Suprapubic skin (tissue), 4 donors: ENCODE measurements at regions not wholly inside any gene's neighbourhood (a gene's known extent, or its start where the extent isn't known, plus 50 kb on each side); places are given as distances from the start of the nearest gene placed in this dataset.
"Not testable (repeated sequence)": the region's sequence is repeated elsewhere in the genome, so short reads cannot be mapped to it uniquely, and the experiment has no call there.

Source experiments
- DNase-seq, 2 donors: peaks; one replicate each; pipeline ENCODE4 v3.0.0-alpha.2; 2019; ENCODE audit warnings: low spot score in 2 of 2
- H3K27ac ChIP-seq: fragments of 200-600 bp; sonication (generic); one replicate; pipeline ENCODE4 v1.5.1; 2019
- H3K27me3 ChIP-seq: fragments of 200-600 bp; sonication (generic); one replicate; pipeline ENCODE4 v1.5.1; 2019
- H3K36me3 ChIP-seq: fragments of 200-600 bp; sonication (generic); one replicate; pipeline ENCODE4 v1.5.1; 2019
- H3K4me1 ChIP-seq: fragments of 200-600 bp; sonication (generic); one replicate; pipeline ENCODE4 v1.5.1; 2019
- H3K4me3 ChIP-seq: fragments of 200-600 bp; sonication (generic); one replicate; pipeline ENCODE4 v1.5.1; 2019; ENCODE audit warnings: mild to moderate bottlenecking
- H3K9me3 ChIP-seq: fragments of 200-600 bp; sonication (generic); one replicate; pipeline ENCODE4 v1.5.1; 2019
- CTCF ChIP-seq, 2 donors: fragments of 200-600 bp in 1 of 2; fragments of 450-650 bp in 1 of 2; sonication (generic) in 1 of 2; IDR thresholded peaks; one replicate each; pipeline ENCODE4 v1.5.1; 2016 to 2019; ENCODE audit warnings: antibody characterized with exemption in 2 of 2, mild to moderate bottlenecking in 1 of 2, moderate library complexity in 1 of 2
- EP300 ChIP-seq: sonication (generic); formaldehyde crosslinking; IDR thresholded peaks from one replicate; pipeline ENCODE4 v1.6.1; 2017; ENCODE audit warnings: antibody characterized with exemption
- POLR2A ChIP-seq, 2 donors: fragments of 450-650 bp; IDR thresholded peaks; one replicate each; pipeline ENCODE4 v1.6.1; 2017; ENCODE audit warnings: antibody characterized with exemption in 2 of 2, mild to moderate bottlenecking in 2 of 2, moderate library complexity in 2 of 2
- POLR2AphosphoS5 ChIP-seq, 3 donors: sonication (generic); formaldehyde crosslinking; IDR thresholded peaks; one replicate each; pipeline ENCODE4 v1.6.1; 2017; ENCODE audit warnings: antibody characterized with exemption in 3 of 3
- WGBS: methylation state at CpG from one replicate; pipeline ENCODE4 v1.1.5; 2018; 5-methylcytosine and 5-hydroxymethylcytosine counted together

- Histone ChIP-seq H3K27ac (peak overlapping the region; percentile 51), H3K27me3 (no peaks in the 10 kb centered on the region), H3K9me3 (peaks cover 6% of the 10 kb centered on the region), H3K4me1 (peaks cover 13% of the 10 kb centered on the region), H3K4me3 (no peak overlapping the region), H3K36me3 (no peaks in the 10 kb centered on the region)
- TF ChIP-seq POLR2AphosphoS5 (IDR thresholded peaks at IDR 0.05) (no peak), EP300 (no peak), CTCF (IDR thresholded peaks at IDR 0.05) (no peak), POLR2A (IDR thresholded peaks at IDR 0.05) (no peak)
- DNase-seq: no peak
- 59% methylated on average over 2 of the region's 2 CpGs for WGBS
These were observed 106.7 kb downstream of the APIP start for GRCh38 chr11:34809191-34810106.

- H3K9me3 ChIP-seq: no peaks in the 10 kb centered on the region
- no peak overlapping the region for H3K4me3 ChIP-seq
- WGBS: 78% methylated on average over 5 of the region's 5 CpGs
- DNase-seq: no peak
- TF ChIP-seq EP300 (no peak), CTCF (IDR thresholded peaks at IDR 0.05) (no peak), POLR2AphosphoS5 (IDR thresholded peaks at IDR 0.05) (no peak), POLR2A (IDR thresholded peaks at IDR 0.05) (no peak)
- peaks cover 13% of the 10 kb centered on the region for H3K4me1 ChIP-seq
- no peaks in the 10 kb centered on the region for H3K27me3 ChIP-seq
- H3K27ac ChIP-seq: no peak overlapping the region
- H3K36me3 ChIP-seq: no peaks in the 10 kb centered on the region
These were observed 109.3 kb downstream of the APIP start for GRCh38 chr11:34806875-34807274.

GRCh38 chr11:34805937-34806336 lies 110.2 kb downstream of the APIP start:
- Histone ChIP-seq H3K36me3 (no peaks in the 10 kb centered on the region), H3K4me3 (no peak overlapping the region), H3K9me3 (no peaks in the 10 kb centered on the region), H3K27me3 (no peaks in the 10 kb centered on the region), H3K27ac (no peak overlapping the region), H3K4me1 (peaks cover 13% of the 10 kb centered on the region)
- no peak for DNase-seq
- WGBS: 76% methylated on average over 4 of the region's 4 CpGs
- TF ChIP-seq POLR2AphosphoS5 (IDR thresholded peaks at IDR 0.05) (no peak), CTCF (IDR thresholded peaks at IDR 0.05) (no peak), EP300 (no peak), POLR2A (IDR thresholded peaks at IDR 0.05) (no peak)

GRCh38 chr11:34799848-34800247 lies 116.3 kb downstream of the APIP start:
- Histone ChIP-seq H3K36me3 (no peaks in the 10 kb centered on the region), H3K4me3 (no peak overlapping the region), H3K4me1 (no peaks in the 10 kb centered on the region), H3K27ac (no peak overlapping the region), H3K9me3 (no peaks in the 10 kb centered on the region), H3K27me3 (no peaks in the 10 kb centered on the region)
- 87% methylated on average over 1 of the region's 1 CpG for whole genome bisulfite sequencing
- no peak for DNase-seq
- TF ChIP-seq CTCF (IDR thresholded peaks at IDR 0.05) (no peak), POLR2AphosphoS5 (IDR thresholded peaks at IDR 0.05) (no peak), EP300 (no peak), POLR2A (IDR thresholded peaks at IDR 0.05) (no peak)

GRCh38 chr11:34798985-34799384 lies 117.2 kb downstream of the APIP start:
- H3K27me3 ChIP-seq: no peaks in the 10 kb centered on the region
- DNase-seq: no peak
- H3K36me3 ChIP-seq: no peaks in the 10 kb centered on the region
- TF ChIP-seq EP300 (no peak), CTCF (IDR thresholded peaks at IDR 0.05) (no peak), POLR2AphosphoS5 (IDR thresholded peaks at IDR 0.05) (no peak), POLR2A (IDR thresholded peaks at IDR 0.05) (no peak)
- H3K9me3 ChIP-seq: no peaks in the 10 kb centered on the region
- no peak overlapping the region for H3K27ac ChIP-seq
- peaks cover 7% of the 10 kb centered on the region for H3K4me1 ChIP-seq
- no peak overlapping the region for H3K4me3 ChIP-seq

- not testable (repeated sequence) for H3K27me3 ChIP-seq, DNase-seq, H3K27ac ChIP-seq, H3K4me3 ChIP-seq, H3K36me3 ChIP-seq, H3K9me3 ChIP-seq
- H3K4me1 ChIP-seq: peaks cover 22% of the 10 kb centered on the region
These were observed 118.7 kb downstream of the APIP start for GRCh38 chr11:34797497-34797896.
